ENCODE measurements at regions not wholly inside any gene's neighbourhood (a gene's known extent, or its start where the extent isn't known, plus 50 kb on each side); places are given as distances from the start of the nearest gene placed in this dataset.

DNA sequence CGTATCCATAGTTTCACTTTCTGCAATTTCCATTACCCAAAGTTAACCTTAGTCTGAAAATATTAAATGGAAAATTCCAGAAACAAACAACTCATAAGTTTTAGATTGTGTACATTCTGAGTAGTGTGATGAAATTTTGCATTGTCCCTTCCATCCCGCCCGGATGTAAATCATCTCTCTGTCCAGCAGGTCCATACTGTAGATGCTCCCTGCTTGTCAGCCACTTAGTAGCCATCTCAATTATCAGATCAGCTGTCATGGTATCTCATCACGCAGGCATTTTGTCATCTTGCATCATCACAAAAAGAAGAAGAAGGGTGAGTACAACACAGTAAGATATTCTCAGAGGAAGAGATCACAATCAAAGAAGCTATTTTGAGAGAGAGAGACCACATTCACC, 185.0 kb upstream of the STK17B start:
- DNase-seq (ENCODE audit: low spot score): no peak

DNA sequence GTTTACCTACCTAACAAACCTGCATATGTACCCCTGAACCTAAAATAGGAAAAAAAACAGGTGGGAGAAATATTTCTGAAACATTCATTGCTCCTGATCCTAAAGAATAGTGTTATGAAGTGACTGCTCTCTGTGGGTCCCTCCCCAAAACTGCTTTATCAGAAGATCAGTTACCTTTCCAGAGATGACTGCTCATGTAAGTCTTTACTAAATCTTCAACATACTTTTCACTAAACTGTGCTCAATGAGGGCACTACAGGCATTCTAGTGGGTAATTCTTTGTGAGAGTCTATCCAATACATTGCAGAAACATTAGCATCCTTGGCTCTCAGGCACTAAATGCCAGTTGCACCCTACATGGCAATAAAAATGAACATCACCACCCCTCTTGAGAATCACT, 189.3 kb upstream of the STK17B start:
- no peak for DNase-seq (ENCODE audit: low spot score)

DNA sequence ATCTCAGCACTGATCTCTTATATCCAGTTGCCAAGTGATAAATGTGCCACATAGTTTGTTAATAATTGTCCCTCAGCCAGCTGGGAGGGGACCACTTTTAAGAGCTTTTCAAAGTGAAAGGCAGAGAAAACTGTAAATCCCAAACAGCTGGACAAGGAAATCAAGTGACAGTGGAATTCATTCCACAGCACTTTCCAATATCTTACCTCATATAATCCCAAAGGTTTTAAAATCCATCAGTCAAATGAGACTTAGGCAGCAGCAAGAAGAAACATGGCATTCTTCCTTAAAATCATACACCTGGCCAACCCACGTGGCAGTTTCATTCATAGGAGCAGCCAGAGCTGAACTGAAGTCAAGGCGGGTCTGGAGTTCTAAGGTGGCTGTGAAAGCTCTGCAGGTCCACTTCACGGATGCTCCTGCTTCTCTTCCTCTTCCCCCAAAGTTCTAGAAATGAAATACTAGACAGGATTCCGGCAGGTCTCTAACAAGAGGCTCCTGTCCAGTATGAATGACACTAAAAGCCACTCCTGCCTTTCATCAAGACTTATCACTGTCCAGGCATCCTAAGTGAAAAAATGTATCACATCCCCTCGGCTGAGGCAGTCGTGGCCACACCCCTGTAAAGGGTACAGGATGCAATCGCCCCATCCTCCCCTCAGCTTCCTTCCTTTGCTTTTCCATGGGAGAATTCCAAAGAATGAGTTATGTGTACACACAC, 190.4 kb upstream of the STK17B start:
- peak; percentile 22 for DNase-seq (ENCODE audit: low spot score)

DNA sequence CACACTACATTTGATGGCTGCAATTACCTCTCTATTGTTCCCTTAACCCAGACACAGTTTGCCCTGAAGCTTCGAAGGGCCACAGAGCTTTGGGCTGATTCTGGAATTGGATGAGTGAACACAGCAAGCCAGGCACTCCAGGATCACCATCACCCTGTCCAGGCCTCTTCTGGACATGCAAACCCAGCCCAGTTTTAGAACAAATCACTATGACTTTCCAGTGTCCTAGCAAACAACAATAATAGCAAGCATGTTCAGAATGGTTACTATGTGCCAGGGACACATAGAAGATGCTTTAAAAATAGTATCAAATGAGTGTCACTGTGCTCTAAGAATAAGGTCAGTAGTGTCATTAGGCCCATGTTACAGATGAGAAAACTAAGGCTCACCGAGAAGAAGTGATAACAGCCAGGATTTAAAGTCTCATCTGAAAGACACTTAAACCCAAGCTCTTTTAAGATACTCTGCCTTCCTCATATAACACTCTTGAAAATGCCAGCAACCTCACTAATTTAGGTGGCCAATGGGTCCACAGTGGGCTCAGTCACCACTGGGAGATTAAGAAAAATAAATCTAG, 191.7 kb upstream of the STK17B start:
- DNase-seq (ENCODE audit: low spot score): no peak

DNA sequence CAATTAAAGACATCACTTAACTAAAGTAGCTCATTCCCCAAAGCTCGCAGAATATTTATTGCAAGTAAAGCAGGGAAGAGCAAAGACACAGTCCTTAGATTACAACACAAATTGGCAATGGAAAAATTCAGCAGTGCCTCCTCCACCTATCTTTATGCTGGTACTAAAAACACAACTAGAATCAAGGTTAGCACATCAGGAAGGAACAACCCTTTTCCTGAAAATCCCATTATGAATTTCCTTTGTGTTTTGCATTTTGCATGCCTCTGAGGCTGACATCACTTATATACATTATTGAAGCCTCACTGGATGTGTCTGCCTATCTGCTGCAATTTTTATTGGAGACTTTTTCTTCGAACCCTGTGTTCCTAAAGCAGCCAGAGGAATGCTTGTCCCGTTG, 193.8 kb upstream of the STK17B start:
- no peak for DNase-seq (ENCODE audit: low spot score)

DNA sequence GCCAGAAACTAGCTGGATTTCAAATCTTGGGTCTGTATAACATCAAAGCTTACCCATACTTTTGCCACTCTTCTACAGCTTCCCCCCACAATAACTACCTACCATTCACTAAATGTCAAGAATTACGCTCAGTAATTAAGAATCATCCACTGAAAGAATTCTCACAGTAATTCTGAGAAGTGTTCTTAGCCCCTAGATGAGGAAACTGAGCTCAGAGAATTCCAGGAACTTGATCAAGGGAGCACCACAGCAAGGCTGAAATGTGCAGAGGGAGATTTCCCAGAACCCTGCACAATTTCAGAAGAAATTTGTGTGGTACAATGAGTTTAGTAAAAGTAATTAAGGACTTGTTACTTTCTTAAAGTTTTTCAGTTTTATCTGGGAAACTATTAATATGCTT, 194.5 kb upstream of the STK17B start:
- DNase-seq (ENCODE audit: low spot score): no peak

DNA sequence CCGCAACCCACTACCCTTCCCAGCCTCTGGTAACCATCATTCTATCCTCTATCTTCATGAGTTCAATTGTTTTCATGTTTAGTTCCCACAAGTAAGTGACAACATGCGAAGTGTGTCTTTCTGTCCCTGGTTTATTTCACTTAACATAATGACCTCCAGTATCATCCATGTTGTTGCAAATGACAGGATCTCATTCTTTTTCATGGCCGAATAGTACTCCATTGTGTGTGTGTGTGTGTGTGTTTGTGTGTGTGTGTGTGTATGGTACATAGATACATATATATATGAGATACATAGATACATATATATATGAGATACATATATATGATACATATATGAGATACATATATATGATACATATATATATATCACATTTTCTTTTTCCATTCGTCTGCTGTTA, 196.3 kb upstream of the STK17B start:
- DNase-seq (ENCODE audit: low spot score): no peak

DNA sequence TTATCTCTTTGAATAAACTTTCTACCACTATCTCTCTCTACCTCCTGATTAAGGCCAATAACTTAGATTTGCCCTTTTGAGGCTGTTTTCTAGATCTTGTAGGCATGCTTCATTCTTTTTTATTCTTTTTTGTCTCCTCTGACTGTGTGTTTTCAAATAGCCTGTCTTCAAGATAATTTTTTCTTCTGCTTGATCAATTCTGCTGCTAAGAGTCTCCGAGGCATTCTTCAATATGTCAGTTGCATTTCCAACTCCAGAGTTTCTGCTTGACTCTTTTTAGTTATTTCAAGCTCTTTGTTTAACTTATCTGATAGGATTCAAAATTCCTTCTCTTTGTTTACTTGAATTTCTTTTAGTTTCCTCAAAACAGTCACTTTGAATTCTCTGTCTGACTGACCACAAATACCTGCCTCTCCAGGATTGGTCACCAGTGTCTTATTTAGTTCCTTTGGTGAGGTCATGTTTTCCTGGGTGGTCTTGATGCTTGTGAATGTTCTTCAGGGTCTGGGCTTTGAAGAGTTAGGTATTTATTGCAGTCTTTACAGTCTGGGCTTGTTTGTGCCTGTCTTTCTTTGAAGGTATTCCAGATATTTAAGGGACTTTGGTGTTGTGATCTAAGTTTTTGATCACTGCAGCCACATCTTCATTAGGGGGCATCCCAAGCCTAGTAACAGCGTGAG, 197.3 kb upstream of the STK17B start:
- DNase-seq (ENCODE audit: low spot score): no peak

DNA sequence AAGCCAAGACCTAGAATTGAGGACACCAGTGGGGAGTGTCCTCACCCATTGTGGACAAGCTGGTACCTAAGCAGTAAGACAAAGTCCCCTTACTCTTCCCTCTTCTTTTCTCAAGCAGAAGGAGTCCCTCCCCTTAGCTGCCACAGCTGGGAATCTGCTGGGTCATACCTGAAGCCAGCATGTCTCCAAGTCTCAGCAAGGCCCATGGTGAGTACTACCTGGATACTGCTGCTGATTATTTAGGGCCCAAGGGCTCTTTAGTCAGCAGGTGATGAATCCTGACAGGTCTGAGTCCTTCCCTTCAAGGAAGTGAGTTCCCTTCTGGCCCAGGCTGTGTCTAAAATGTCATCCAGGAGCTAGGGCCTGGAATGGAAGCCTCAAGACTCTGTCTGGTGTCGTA, 198.6 kb upstream of the STK17B start:
- no peak for DNase-seq (ENCODE audit: low spot score)

DNA sequence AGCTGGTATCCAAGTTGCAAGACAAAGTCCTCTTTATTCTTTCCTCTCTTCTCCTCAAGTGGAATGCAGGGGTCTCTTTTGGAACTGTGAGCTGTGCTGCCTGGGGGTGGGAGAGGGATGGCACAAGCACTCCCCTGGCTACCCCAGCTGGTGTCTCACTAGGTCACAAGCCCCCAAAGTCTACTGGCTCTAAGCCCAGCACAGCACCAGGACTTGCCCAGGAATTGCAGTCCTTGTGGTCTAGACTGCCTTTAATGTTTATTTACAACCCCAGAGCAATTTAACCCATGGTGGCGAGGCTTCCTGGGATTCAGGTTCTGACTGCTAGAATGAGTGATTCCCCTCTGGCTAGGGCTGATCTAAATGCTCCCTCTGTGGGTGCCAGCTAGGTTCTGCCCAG, 199.0 kb upstream of the STK17B start:
- DNase-seq (ENCODE audit: low spot score): no peak

DNA sequence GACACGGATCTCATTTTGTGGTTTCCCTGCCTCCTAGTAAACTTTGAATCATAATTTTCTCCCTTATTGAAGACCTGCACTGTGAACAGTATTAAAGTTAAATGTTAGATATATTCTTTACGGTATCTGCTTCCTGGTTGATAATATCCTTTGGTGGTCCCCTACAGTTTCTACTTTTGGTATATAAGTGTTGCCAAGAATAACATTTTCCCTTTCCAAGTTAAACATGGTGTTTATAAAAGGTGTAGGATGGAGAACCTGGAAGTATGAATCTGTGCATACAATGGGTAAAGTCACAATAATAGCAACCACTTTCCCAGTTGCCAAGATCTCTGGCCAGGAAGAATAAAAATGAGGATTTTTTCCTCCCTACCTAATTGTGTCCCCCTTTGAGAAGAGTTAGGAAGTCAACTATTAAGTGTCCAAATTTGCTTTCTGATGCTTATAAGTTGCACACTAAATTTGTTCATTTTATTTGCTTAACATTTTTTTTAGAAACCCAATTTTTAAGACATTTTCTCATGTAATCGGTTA, 201.0 kb upstream of the STK17B start:
- DNase-seq (ENCODE audit: low spot score): no peak

DNA sequence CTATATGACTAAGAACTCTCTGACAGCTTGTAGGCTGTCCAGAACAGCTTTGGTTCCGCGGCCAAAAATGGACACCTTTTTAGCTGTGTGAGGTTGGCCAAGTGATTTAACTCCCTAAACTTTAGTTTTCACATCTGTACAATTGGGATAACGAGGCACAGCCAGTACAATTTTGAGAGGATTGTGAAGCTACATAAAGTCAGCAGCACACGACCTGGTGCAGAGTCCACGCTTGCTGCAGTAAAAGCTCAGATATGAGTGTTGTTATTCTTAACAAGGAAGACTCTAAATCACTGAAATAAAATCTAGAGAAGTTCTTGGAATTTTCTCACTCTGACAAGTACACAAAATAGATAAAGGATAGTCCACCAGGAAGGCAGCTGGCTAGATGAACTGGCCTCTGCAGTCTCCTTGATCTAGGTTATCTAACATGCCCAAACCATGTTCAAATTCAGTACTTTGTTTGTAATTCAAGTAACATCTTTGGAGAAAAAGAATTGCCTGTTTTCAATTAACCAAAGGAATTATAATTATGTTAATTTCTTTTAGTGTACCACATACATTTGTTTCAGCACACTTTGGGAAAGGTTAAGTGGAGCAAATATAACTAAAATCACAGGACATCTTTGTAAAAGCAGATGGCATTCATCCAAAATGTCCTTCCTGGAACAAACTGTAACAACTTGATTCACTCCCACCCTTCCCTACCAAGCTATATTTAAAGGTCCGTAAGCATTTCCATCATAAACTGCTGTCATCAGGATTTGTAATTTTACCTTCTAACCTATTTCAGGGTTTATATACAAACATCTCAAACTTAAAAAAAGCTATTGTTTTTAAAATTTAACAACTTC, 201.7 kb upstream of the STK17B start:
- DNase-seq (ENCODE audit: low spot score): no peak

DNA sequence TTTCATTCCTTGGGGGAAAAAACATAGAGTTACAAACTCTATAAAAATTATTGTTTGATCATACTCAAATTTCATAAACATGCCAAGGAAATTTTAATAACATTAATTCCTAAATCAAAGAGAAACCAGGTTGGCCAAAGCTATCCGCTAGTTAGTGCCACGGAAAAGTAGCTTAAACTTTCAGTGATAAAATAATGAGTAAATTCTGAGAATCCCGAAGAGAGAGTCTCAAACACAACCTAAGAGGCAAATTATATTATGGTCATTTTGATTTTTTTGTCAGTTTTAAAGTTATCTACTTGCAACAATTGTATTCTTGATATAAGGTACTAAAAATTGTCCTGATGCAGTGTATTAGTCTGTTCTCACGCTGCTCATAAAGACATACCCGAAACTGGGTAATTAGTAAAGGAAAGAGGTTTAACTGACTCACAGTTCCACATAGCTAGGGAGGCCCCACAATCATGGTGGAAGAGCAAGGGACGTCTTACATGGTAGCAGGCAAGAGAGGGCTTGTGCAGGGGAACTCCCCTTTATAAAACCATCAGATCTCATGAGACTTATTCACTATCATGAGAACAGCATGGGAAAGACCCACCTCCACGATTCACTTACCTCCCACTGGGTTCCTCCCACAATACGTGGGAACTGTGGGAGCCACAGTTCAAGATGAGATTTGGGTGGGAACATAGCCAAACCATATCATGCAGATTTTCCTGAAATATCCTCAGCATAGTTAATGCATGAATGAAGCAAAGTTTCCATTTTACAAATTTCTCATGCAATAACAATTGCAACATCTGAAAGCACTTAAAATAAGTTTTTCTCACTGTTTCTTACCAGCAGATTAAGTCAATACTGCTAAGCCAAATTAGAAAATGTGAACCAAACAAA, 205.9 kb upstream of the STK17B start:
- peak; percentile 21 for DNase-seq (ENCODE audit: low spot score)

DNA sequence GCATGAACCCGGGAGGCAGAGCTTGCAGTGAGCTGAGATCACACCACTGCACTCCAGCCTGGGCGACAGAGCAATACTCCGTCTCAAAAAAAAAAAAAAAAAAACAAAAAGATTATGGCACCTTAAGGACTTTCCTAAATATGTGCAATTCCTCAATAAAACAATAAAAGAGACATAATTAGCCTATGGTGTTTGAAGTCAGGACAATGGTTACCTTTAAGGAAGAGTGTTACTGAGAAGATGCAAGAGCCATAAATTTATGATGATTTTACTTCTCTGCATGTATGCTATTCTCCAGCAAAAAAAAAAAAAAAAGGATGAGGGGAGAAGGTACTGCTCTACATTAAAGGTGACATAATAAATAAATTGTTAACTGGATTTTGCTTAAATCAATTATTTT, 208.2 kb upstream of the STK17B start:
- no peak for DNase-seq (ENCODE audit: low spot score)

DNA sequence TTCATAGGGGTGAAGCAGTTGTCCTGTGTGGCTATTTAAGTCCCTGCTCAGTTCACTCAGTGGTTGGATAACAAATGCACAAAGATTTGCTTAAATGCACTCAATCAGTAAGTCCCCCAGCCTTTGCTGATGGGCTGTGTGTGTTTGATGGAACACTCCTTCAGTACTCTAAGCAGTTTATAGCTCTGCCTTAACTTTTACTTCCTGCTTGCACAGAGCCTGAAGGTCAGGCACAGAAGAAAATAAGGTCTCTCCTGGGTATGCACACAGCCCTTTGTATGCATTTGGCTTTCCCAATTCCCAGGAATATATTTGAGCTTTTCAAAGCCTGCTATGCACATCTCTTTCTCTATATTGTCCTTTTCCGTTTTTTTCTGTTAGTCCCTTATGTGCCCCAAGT, 208.7 kb upstream of the STK17B start:
- no peak for DNase-seq (ENCODE audit: low spot score)

DNA sequence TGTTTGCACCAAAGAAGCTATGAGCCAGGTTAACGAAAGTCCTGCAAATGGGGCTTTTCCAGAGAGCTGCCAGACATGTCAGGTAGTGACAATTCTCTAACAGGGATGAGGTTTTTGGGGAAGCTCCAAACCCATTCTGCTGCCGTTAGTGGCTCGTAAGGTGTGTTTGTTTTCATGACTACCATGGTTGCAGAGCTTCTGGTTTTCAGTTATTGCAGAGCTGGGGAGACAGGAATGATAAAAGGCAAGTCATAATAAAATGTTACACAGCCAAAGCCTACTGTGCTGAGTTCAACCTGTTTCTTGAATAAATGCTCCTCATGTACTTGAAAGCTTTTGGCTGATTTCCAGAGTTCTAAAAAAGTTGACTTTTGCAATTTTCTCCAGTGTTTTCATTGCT, 209.2 kb upstream of the STK17B start:
- no peak for DNase-seq (ENCODE audit: low spot score)

DNA sequence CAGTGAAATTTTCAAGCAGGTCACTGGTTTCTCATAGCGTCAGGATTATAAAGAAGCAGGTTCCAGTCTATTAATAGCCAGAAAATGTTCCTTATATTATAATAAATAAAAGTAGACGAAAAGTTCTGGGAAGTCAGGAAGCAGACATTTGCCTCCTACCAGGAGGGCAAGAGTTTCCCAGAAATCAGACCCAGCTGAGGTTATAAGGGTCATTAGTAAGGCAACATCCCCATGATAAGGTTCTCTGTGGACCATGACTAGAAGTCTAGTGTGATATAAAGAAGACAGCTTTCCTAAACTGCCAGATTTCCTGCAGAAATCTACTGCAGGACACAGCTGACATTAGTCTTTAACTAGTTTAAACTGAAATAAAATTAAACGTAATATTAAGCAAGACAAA, 210.1 kb upstream of the STK17B start:
- DNase-seq (ENCODE audit: low spot score): no peak

DNA sequence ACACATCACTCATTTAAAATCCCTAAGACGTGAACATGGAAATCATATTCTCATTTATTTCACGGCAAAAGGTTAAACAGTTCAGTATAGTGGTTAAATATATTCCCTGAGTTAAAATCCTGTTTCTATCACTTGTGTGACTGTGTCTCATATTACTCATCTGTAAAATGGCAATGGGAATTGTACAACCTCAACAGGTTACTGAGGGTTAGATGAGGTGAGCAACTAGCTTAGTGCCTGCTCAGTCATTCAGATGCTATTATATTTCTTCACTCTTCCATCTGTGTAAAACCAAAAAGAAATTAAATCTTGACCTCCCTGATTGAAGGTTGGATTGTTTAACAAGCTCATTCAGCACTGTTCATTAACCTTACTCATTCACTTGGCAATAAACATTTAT, 212.4 kb upstream of the STK17B start:
- DNase-seq (ENCODE audit: low spot score): no peak

DNA sequence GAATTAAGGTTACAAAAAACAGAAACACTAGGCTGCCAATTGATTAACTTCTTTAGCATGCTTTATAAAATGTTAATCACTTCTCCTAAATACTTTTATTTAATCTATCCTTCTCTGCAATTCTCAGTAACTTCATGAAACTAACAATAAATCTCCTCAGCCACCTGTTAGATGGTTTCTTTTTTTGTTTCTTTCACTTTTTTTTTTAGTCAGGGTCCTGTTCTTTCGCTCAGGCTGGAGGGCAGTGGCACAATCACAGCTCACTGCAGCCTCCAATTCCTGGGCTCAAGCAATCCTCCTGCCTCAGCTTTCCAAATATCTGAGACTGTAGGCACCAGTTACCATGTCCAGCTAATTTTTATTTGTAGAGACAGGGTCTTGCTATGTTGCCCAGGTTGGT, 213.4 kb upstream of the STK17B start:
- DNase-seq (ENCODE audit: low spot score): no peak

DNA sequence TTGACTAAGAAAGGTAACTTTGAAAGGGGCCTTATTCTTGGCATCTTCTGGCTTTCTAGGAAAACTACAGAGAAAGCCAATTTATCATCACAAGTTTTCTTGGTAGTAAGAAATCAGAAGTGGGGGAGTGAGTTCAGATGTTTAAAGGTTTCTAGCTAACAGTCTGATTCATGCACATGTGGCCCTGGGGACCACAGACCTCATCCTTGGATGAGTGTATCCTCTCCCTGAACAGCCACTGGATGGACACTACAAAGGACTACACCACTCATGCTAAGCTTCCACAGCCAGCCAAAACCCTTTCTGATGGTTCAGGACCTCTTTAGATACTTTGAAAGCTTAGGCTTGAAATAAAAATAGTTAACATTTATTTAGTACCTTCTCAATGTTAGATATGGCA, 218.3 kb upstream of the STK17B start:
- peak; percentile 35 for DNase-seq (ENCODE audit: low spot score)

All from AG20443 (cell line).